CD4-positive, CD25-positive, alpha-beta regulatory T cell (primary cell): ENCODE measurements at regions not wholly inside any gene's neighbourhood (a gene's known extent, or its start where the extent isn't known, plus 50 kb on each side); places are given as distances from the start of the nearest gene placed in this dataset.
"Not testable (repeated sequence)": the region's sequence is repeated elsewhere in the genome, so short reads cannot be mapped to it uniquely, and the experiment has no call there.

Experiments used
- ATAC-seq, 2 donors: fragments of 150-1000 bp; cut with Tn5 transposase; one replicate each; pipeline ENCODE4 v1.10.0; 2021; ENCODE audit warnings: low read depth in 2 of 2, moderate number of reproducible peaks in 2 of 2, moderate library complexity in 1 of 2
- DNase-seq, 3 donors: peaks; one replicate each; pipeline versions ENCODE4 v3.0.0 to v3.0.0-alpha.2; 2012 to 2022; ENCODE audit warnings: mixed read lengths in 1 of 3
- H3K27ac ChIP-seq: one replicate; pipeline ENCODE4 v1.7.0; 2013; ENCODE audit warnings: mild to moderate bottlenecking, low read length; ENCODE audit not compliant: insufficient read depth, poor library complexity, severe bottlenecking
- H3K27me3 ChIP-seq: one replicate; pipeline ENCODE4 v1.7.0; 2013; ENCODE audit warnings: low read length; ENCODE audit not compliant: control insufficient read depth, insufficient read depth
- H3K36me3 ChIP-seq: one replicate; pipeline ENCODE4 v1.7.0; 2013; ENCODE audit warnings: mild to moderate bottlenecking, low read length, moderate library complexity; ENCODE audit not compliant: control insufficient read depth, insufficient read depth
- H3K4me1 ChIP-seq: 2 replicates; pipeline ENCODE4 v1.7.0; 2013; ENCODE audit warnings: mild to moderate bottlenecking, low read length; ENCODE audit not compliant: insufficient read depth, control insufficient read depth, poor library complexity, severe bottlenecking
- H3K4me3 ChIP-seq: one replicate; pipeline ENCODE4 v1.7.0; 2013; ENCODE audit warnings: low read depth, mild to moderate bottlenecking, low read length, moderate library complexity
- H3K9me3 ChIP-seq, 2 experiments: 1 replicate in 1 of 2; 2 replicates in 1 of 2; pipeline ENCODE4 v1.7.0; 2013; ENCODE audit warnings: low read length in 2 of 2, mild to moderate bottlenecking in 1 of 2, moderate library complexity in 1 of 2; ENCODE audit not compliant: control insufficient read depth in 2 of 2
- H3K27ac Mint-ChIP-seq, 3 donors: one replicate each; pipeline ENCODE4 v1.8.0; 2020 to 2022; ENCODE audit warnings: mild to moderate bottlenecking in 3 of 3, mixed read lengths in 3 of 3, moderate library complexity in 2 of 3
- H3K27me3 Mint-ChIP-seq: one replicate; pipeline ENCODE4 v1.8.0; 2022; ENCODE audit warnings: mild to moderate bottlenecking, mixed read lengths
- H3K36me3 Mint-ChIP-seq: one replicate; pipeline ENCODE4 v1.8.0; 2020; ENCODE audit warnings: mixed read lengths
- H3K4me1 Mint-ChIP-seq, 4 donors: one replicate each; pipeline ENCODE4 v1.8.0; 2020 to 2022; ENCODE audit warnings: mixed read lengths in 4 of 4, mild to moderate bottlenecking in 1 of 4
- H3K4me3 Mint-ChIP-seq, 4 donors: one replicate each; pipeline ENCODE4 v1.8.0; 2020 to 2022; ENCODE audit warnings: mild to moderate bottlenecking in 4 of 4, mixed read lengths in 4 of 4, moderate library complexity in 3 of 4
- H3K9me3 Mint-ChIP-seq, 7 donors: one replicate each; pipeline ENCODE4 v1.8.0; 2020 to 2022; ENCODE audit warnings: mixed read lengths in 7 of 7, mild to moderate bottlenecking in 3 of 7, moderate library complexity in 2 of 7

- Mint-ChIP-seq H3K27me3 (no peaks in the 10 kb centered on the region), H3K36me3 (no peaks in the 10 kb centered on the region), H3K4me1 (no peaks in the 10 kb centered on the region), H3K9me3 (peaks cover 0 to 5% (median 4%) of the 10 kb centered on the region in 7 donors), H3K27ac (no peak overlapping the region), H3K4me3 (no peak overlapping the region)
- Histone ChIP-seq H3K9me3 (no peaks in the 10 kb centered on the region), H3K27me3 (no peaks in the 10 kb centered on the region), H3K4me1 (no peaks in the 10 kb centered on the region), H3K27ac (no peak overlapping the region), H3K4me3 (no peak overlapping the region), H3K36me3 (no peaks in the 10 kb centered on the region)
- ATAC-seq (no peak), DNase-seq (no peak)
Measured at GRCh38 chr9:115832031-115832430, 321.6 kb upstream of the PAPPA start.

DNA sequence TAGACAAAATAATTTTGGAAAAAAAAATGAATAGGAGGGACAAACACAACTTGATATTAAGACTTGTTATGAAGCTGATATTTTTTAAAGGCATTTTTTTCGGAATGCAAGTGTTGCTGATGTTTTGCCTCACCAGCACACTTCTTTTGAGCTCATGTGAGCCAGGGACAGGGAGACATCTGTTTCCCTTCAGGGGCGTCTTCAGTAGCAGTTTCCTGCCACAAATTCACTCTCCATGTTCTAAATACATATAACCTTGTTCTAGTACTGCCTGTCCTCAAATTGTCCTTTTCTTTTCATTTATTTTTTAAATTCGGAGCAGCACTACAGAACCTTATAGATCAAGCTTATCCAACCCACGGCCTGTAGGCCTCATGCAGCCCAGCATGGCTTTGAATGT, 316.0 kb upstream of the PAPPA start:
- no peak overlapping the region for H3K27ac Mint-ChIP-seq
- no peaks in the 10 kb centered on the region for H3K36me3 Mint-ChIP-seq
- no peaks in the 10 kb centered on the region for H3K27me3 Mint-ChIP-seq
- H3K4me1 ChIP-seq: no peaks in the 10 kb centered on the region
- ATAC-seq (no peak), DNase-seq (no peak)
- H3K9me3 ChIP-seq: no peaks in the 10 kb centered on the region
- H3K27ac ChIP-seq: no peak overlapping the region
- H3K4me3 ChIP-seq: no peak overlapping the region
- no peaks in the 10 kb centered on the region for H3K27me3 ChIP-seq
- peaks cover 0 to 8% (median 3%) of the 10 kb centered on the region in 7 donors for H3K9me3 Mint-ChIP-seq
- no peaks in the 10 kb centered on the region for H3K4me1 Mint-ChIP-seq
- no peaks in the 10 kb centered on the region for H3K36me3 ChIP-seq
- peak overlapping the region in 1 of 4 donors; percentile 65 for H3K4me3 Mint-ChIP-seq

- no peak overlapping the region for H3K4me3 Mint-ChIP-seq
- H3K4me1 Mint-ChIP-seq: no peaks in the 10 kb centered on the region
- peaks cover 0 to 8% (median 3%) of the 10 kb centered on the region in 7 donors for H3K9me3 Mint-ChIP-seq
- H3K27ac ChIP-seq: no peak overlapping the region
- no peaks in the 10 kb centered on the region for H3K9me3 ChIP-seq
- no peaks in the 10 kb centered on the region for H3K36me3 Mint-ChIP-seq
- no peak for ATAC-seq
- H3K4me3 ChIP-seq: no peak overlapping the region
- H3K36me3 ChIP-seq: no peaks in the 10 kb centered on the region
- DNase-seq: no peak
- H3K27ac Mint-ChIP-seq: peak overlapping the region in 1 of 3 donors; percentile 33
- no peaks in the 10 kb centered on the region for H3K27me3 ChIP-seq
- no peaks in the 10 kb centered on the region for H3K27me3 Mint-ChIP-seq
- no peaks in the 10 kb centered on the region for H3K4me1 ChIP-seq
Measured at GRCh38 chr9:115838417-115838816, 315.2 kb upstream of the PAPPA start.

DNA sequence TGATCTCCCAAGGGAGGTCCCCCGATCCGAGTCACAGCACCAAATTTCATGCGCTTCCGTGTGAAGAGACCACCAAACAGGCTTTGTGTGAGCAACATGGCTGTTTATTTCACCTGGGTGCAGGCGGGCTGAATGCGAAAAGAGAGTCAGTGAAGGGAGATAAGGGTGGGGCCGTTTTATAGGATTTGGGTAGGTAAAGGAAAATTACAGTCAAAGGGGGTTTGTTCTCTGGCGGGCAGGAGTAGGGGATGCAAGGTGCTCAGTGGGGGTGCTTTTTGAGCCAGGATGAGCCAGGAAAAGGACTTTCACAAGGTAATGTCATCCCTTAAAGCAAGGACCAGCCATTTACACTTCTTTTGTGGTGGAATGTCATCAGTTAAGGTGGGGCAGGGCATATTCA, 309.2 kb upstream of the PAPPA start:
- DNase-seq, H3K4me1 ChIP-seq, H3K4me3 Mint-ChIP-seq, H3K27me3 Mint-ChIP-seq, H3K27ac Mint-ChIP-seq, H3K36me3 ChIP-seq, H3K9me3 ChIP-seq, H3K4me3 ChIP-seq, H3K27me3 ChIP-seq, H3K27ac ChIP-seq, ATAC-seq, H3K36me3 Mint-ChIP-seq, H3K4me1 Mint-ChIP-seq, H3K9me3 Mint-ChIP-seq: not testable (repeated sequence)

DNA sequence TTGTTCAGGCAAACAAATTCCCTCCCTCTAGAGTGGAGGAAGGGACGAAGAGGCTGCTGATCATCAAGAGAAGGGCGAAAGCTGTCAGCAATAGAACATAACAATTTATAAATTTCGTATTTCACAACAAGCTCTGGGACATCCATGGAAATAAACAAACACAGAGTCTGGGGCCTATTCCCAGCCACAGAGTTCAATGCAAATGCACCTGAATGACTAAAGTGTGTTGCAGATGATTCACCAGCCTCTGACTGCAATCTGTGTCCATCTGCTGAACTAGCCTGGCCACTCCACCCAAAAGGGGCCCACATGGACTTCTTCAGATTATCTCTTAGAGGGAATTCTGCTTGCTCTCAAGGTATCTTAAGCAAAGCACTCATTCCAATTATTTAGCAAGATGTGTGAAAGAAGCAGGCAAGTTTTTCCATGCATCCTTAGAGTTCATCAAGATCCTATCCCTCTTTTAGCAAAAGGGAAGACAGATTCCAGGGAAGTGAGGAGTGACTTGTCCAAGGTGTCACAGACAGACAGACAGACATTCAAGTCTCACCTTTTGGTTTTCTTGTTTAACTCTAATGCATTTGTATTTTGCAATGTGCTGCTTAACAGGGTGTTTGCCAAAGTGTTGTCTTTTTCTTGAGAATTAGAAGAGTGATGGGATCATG, 307.8 kb upstream of the PAPPA start:
- H3K27me3 Mint-ChIP-seq: no peaks in the 10 kb centered on the region
- no peak for DNase-seq
- H3K4me3 Mint-ChIP-seq: no peak overlapping the region
- H3K27ac Mint-ChIP-seq: no peak overlapping the region
- Histone ChIP-seq H3K4me3 (no peak overlapping the region), H3K9me3 (no peaks in the 10 kb centered on the region), H3K27ac (no peak overlapping the region), H3K27me3 (no peaks in the 10 kb centered on the region), H3K36me3 (no peaks in the 10 kb centered on the region), H3K4me1 (no peaks in the 10 kb centered on the region)
- no peaks in the 10 kb centered on the region for H3K4me1 Mint-ChIP-seq
- no peak for ATAC-seq
- H3K36me3 Mint-ChIP-seq: no peaks in the 10 kb centered on the region
- H3K9me3 Mint-ChIP-seq: peaks cover 0 to 12% (median 3%) of the 10 kb centered on the region in 7 donors

- Mint-ChIP-seq H3K4me3 (no peak overlapping the region), H3K27me3 (no peaks in the 10 kb centered on the region), H3K27ac (no peak overlapping the region), H3K4me1 (no peaks in the 10 kb centered on the region), H3K9me3 (peaks cover 0 to 12% (median 0%) of the 10 kb centered on the region in 7 donors), H3K36me3 (no peaks in the 10 kb centered on the region)
- no peak for ATAC-seq
- no peaks in the 10 kb centered on the region for H3K4me1 ChIP-seq
- H3K9me3 ChIP-seq: no peaks in the 10 kb centered on the region
- H3K4me3 ChIP-seq: no peak overlapping the region
- H3K36me3 ChIP-seq: no peaks in the 10 kb centered on the region
- no peak for DNase-seq
- no peak overlapping the region for H3K27ac ChIP-seq
- no peaks in the 10 kb centered on the region for H3K27me3 ChIP-seq
Measured at GRCh38 chr9:115847216-115847615, 306.4 kb upstream of the PAPPA start.

DNA sequence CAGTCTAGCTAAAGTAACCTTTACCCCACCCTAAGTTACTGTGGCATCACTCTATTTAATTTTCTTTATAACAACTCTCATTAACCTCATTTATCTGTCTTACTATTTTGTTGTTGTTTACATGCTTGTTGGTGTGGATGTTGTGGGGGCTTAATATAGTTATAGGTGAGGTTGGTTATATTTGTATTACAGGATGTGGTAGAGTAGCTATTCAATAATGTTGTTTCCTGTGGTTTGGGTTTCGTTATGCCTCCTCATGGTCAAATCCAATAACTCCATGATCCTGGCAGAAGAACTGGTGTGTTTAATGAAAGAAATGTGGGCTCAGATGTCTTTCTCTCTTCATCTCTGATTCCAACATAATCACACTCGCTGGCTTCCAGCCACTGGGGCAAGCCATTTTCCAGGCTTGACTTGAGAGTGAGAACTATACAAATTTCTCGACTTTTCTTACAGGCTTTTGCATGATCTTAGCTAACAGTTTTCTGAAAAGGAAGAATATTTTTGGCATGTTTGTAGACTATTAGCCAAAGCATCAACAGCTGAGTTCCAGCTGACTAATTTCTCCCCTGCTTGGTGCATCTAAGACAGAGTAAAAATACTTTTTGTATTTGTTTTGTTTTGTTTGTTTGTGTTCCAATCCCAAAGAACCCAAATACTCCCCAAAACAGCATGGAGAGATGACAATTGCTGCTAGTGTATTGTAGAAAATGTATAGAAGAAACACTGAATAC, 303.7 kb upstream of the PAPPA start:
- H3K4me1 ChIP-seq: no peaks in the 10 kb centered on the region
- H3K9me3 ChIP-seq: no peaks in the 10 kb centered on the region
- H3K4me1 Mint-ChIP-seq: no peaks in the 10 kb centered on the region
- no peaks in the 10 kb centered on the region for H3K36me3 ChIP-seq
- peaks cover 0 to 12% (median 0%) of the 10 kb centered on the region in 7 donors for H3K9me3 Mint-ChIP-seq
- H3K4me3 ChIP-seq: no peak overlapping the region
- no peaks in the 10 kb centered on the region for H3K27me3 ChIP-seq
- H3K4me3 Mint-ChIP-seq: no peak overlapping the region
- no peak for ATAC-seq
- H3K27me3 Mint-ChIP-seq: no peaks in the 10 kb centered on the region
- H3K36me3 Mint-ChIP-seq: no peaks in the 10 kb centered on the region
- no peak overlapping the region for H3K27ac ChIP-seq
- no peak for DNase-seq
- no peak overlapping the region for H3K27ac Mint-ChIP-seq
